ENCODE measurements at regions not wholly inside any gene's neighbourhood (a gene's known extent, or its start where the extent isn't known, plus 50 kb on each side); places are given as distances from the start of the nearest gene placed in this dataset.
A peak's percentile ranks its signal among the peaks of the same experiment; 100 is the strongest.

GRCh38 chr4:104693601-104694201, 199.0 kb upstream of the CXXC4 start:
- no peak for TF ChIP-seq JUND (IDR thresholded peaks at IDR 0.05; ENCODE audit: low read depth, low read length)
- no peak for TF ChIP-seq PAX8 (IDR thresholded peaks at IDR 0.05)
- no peak for TF ChIP-seq RFX5 (IDR thresholded peaks at IDR 0.05; ENCODE audit: low read depth, low read length)
- TF ChIP-seq POLR2AphosphoS5 (IDR thresholded peaks at IDR 0.05; ENCODE audit: low read length) = no peak
- no peak for TF ChIP-seq ATF3 (IDR thresholded peaks at IDR 0.05; ENCODE audit: borderline replicate concordance, extremely low read depth, low read depth, low read length)
- no peak for TF ChIP-seq USF2 (IDR thresholded peaks at IDR 0.05; ENCODE audit: borderline replicate concordance, low read depth, low read length)
- no peak for TF ChIP-seq NFYB (IDR thresholded peaks at IDR 0.05; ENCODE audit: insufficient read depth, low read depth, low read length)
- no peak for TF ChIP-seq TAF1 (IDR thresholded peaks at IDR 0.05; ENCODE audit: borderline replicate concordance, low read depth, low read length)
- TF ChIP-seq CTCF (IDR thresholded peaks at IDR 0.05 in 2 of 3, conservative IDR thresholded peaks at IDR 0.05 in 1 of 3; ENCODE audit: control insufficient read depth in 2 of 3, extremely low read depth in 1 of 3, insufficient read depth in 1 of 3, low read depth in 3 of 3, low read length in 3 of 3) = peak; percentile 5 to 29 (median 25); a peak in 2 of 6 replicates

Measured in GM12878 (cell line).